Dedifferentiated amniotic fluid mesenchymal stem cell (primary cell): ENCODE measurements at regions not wholly inside any gene's neighbourhood (a gene's known extent, or its start where the extent isn't known, plus 50 kb on each side); places are given as distances from the start of the nearest gene placed in this dataset.

Experiments
- DNase-seq: peaks from one replicate; pipeline ENCODE4 v3.0.0-alpha.2; 2016; ENCODE audit errors: extremely low spot score

- no peak for DNase-seq
Measured at GRCh38 chr9:13397661-13398060, 118.2 kb upstream of the MPDZ start.

- DNase-seq, result no peak
Measured at GRCh38 chr9:13397220-13397619, 117.7 kb upstream of the MPDZ start.

GRCh38 chr9:13396418-13396817, 116.9 kb upstream of the MPDZ start:
- DNase-seq, result no peak

- DNase-seq, result no peak
Measured at GRCh38 chr9:13395156-13395555, 115.7 kb upstream of the MPDZ start.

GRCh38 chr9:13388157-13388556, 108.7 kb upstream of the MPDZ start:
- DNase-seq, result no peak

GRCh38 chr9:13387734-13388067, 108.2 kb upstream of the MPDZ start:
- no peak for DNase-seq

- peak; percentile 80 for DNase-seq
Measured at GRCh38 chr9:13386935-13387733, 107.6 kb upstream of the MPDZ start.

- DNase-seq, result no peak
Measured at GRCh38 chr9:13386316-13386715, 106.8 kb upstream of the MPDZ start.

GRCh38 chr9:13383855-13384254, 104.4 kb upstream of the MPDZ start:
- no peak for DNase-seq

- no peak for DNase-seq
Measured at GRCh38 chr9:13383216-13383615, 103.7 kb upstream of the MPDZ start.

GRCh38 chr9:13382595-13382994, 103.1 kb upstream of the MPDZ start:
- no peak for DNase-seq

- DNase-seq, result no peak
Measured at GRCh38 chr9:13380903-13381302, 101.4 kb upstream of the MPDZ start.

- peak; percentile 53 for DNase-seq
Measured at GRCh38 chr9:13378154-13378553, 98.7 kb upstream of the MPDZ start.

- no peak for DNase-seq
Measured at GRCh38 chr9:13377171-13377925, 97.9 kb upstream of the MPDZ start.

GRCh38 chr9:13372510-13372909, 93.0 kb upstream of the MPDZ start:
- DNase-seq, result no peak

GRCh38 chr9:13369431-13369830, 89.9 kb upstream of the MPDZ start:
- no peak for DNase-seq

- DNase-seq, result no peak
Measured at GRCh38 chr9:13367784-13368183, 88.3 kb upstream of the MPDZ start.

GRCh38 chr9:13364271-13365000, 84.9 kb upstream of the MPDZ start:
- DNase-seq, result no peak

GRCh38 chr9:13361076-13361475, 81.6 kb upstream of the MPDZ start:
- no peak for DNase-seq

- DNase-seq, result no peak
Measured at GRCh38 chr9:13360188-13360587, 80.7 kb upstream of the MPDZ start.

- peak; percentile 67 for DNase-seq
Measured at GRCh38 chr9:13358128-13358527, 78.6 kb upstream of the MPDZ start.

GRCh38 chr9:13354733-13355132, 75.2 kb upstream of the MPDZ start:
- no peak for DNase-seq
